ENCODE measurements at regions not wholly inside any gene's neighbourhood (a gene's known extent, or its start where the extent isn't known, plus 50 kb on each side); places are given as distances from the start of the nearest gene placed in this dataset.

DNA sequence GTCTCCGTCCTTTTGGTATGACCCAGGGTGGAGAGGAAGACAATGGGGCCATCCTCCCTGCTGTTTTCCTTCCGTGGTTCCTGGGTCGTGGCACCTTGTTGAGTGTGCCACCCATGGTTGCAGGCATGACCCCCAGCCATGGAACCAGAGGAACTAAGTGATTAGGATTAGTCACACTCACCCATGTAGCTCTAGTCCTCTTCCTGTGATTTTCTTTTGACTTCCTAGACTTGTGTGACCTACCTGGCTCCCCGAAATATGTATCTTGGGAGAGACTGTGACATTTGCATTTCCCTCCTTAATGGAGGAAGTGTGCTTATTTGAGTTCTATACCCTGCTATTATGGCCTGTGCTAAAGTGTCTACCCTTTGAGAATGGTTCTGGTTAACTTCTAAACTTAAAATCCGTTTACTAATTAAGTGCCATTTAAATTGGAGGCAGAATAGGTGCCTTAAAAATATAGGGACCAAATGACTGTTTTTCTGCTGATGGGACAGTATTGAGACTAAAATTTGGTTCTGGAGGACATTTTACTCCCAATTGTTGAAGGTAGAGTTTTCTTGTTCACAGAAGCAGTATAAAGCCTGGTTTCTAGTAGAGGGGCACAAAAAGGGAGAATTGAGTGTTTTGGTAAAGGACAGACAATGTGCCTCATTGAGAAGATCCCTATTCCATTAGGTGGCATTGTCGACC is 545.6 kb downstream of the HDGFL1 start:
- no peaks in the 10 kb centered on the region for H3K79me2 ChIP-seq (ENCODE audit: insufficient read depth, low read length)
- peaks cover 0 to 8% of the 10 kb centered on the region in 2 experiments; a peak in 1 of 4 replicates for H3K9me3 ChIP-seq (ENCODE audit: control insufficient read depth in 1 of 2, insufficient read depth in 1 of 2, low read depth in 1 of 2, low read length in 2 of 2)
- RAD21 ChIA-PET (ENCODE audit: low non-redundant PET in 1 of 2, low total read pairs in 2 of 2, uncharacterized antibody in 2 of 2, unreplicated experiment in 2 of 2): no interaction called here
- POLR2A ChIA-PET: no interaction called here
- no peak overlapping the region for H3K9ac ChIP-seq (ENCODE audit: low read length)
- CTCF ChIA-PET: no interaction called here
- ATAC-seq: no peak
- no peaks in the 10 kb centered on the region for H3K9me2 ChIP-seq (ENCODE audit: insufficient read depth)
- H4K20me1 ChIP-seq (ENCODE audit: insufficient read depth): no peaks in the 10 kb centered on the region
- intact Hi-C loops (cut with micrococcal nuclease): no loop called here
- DNase-seq (ENCODE audit: low read depth, low spot score): no peak
- no peak overlapping the region for H3K4me3 ChIP-seq (replicated peaks in 1 of 2; ENCODE audit: low read depth in 1 of 2, low read length in 2 of 2)
- H3K36me3 ChIP-seq (ENCODE audit: control insufficient read depth in 1 of 2, insufficient read depth in 2 of 2, low read length in 2 of 2): no peaks in the 10 kb centered on the region
- H3K27ac ChIP-seq (ENCODE audit: low read depth, low read length): no peak overlapping the region
- H3K27me3 ChIP-seq (ENCODE audit: insufficient read depth, low read length): no peaks in the 10 kb centered on the region
- no TSS peak for BruUV-seq (replicated peaks)
- H2AFZ ChIP-seq (ENCODE audit: low read depth, low read length, poor library complexity, severe bottlenecking): no peak overlapping the region
- H3K4me2 ChIP-seq (ENCODE audit: low read length): no peak overlapping the region
- no peak for TF ChIP-seq YY1 (IDR thresholded peaks at IDR 0.05; ENCODE audit: extremely low read depth, insufficient replicate concordance, low read depth, low read length)
- no peak for TF ChIP-seq EZH2 (IDR thresholded peaks at IDR 0.05)
- no peak for TF ChIP-seq SIN3A (IDR thresholded peaks at IDR 0.05; ENCODE audit: low read depth)
- no peaks in the 10 kb centered on the region for H3K4me1 ChIP-seq (ENCODE audit: control insufficient read depth in 1 of 2, insufficient read depth in 2 of 2, low read length in 2 of 2)

DNA sequence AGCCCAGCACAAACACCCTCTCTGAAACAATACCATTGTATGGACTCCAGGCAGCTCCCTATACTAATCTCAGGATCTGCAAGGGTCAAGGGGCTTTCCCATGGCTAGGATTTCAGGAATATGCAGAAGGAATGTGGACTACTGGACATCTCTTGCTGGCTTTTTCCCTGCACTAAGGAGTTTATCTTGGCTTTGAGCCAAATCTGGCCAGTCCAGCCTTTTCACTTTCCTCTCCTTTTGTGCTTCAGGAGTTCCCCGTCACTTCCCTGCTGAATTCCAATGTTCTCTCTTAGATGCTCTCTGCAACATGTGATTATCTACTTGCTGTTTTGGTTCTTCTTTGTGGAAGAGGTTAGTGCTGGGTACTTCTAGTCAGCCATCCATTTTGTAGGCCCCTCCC is 568.2 kb downstream of the HDGFL1 start:
- no peak for TF ChIP-seq SRF (IDR thresholded peaks at IDR 0.05; ENCODE audit: low read depth)
- TF ChIP-seq SIN3A (IDR thresholded peaks at IDR 0.05; ENCODE audit: low read depth): no peak
- no peak for ATAC-seq

More for the DNA sequence above, 568.2 kb downstream of the HDGFL1 start:
- Histone ChIP-seq H4K20me1 (ENCODE audit: insufficient read depth) (no peaks in the 10 kb centered on the region), H3K79me2 (ENCODE audit: insufficient read depth, low read length) (no peaks in the 10 kb centered on the region), H3K4me2 (ENCODE audit: low read length) (no peak overlapping the region), H3K9me3 (ENCODE audit: control insufficient read depth in 1 of 2, insufficient read depth in 1 of 2, low read depth in 1 of 2, low read length in 2 of 2) (peaks cover 0 to 4% of the 10 kb centered on the region in 2 experiments; a peak in 2 of 4 replicates), H3K36me3 (ENCODE audit: control insufficient read depth in 1 of 2, insufficient read depth in 2 of 2, low read length in 2 of 2) (no peaks in the 10 kb centered on the region), H3K27ac (ENCODE audit: low read depth, low read length) (no peak overlapping the region), H3K4me1 (ENCODE audit: control insufficient read depth in 1 of 2, insufficient read depth in 2 of 2, low read length in 2 of 2) (no peaks in the 10 kb centered on the region), H3K27me3 (ENCODE audit: insufficient read depth, low read length) (no peaks in the 10 kb centered on the region), H2AFZ (ENCODE audit: low read depth, low read length, poor library complexity, severe bottlenecking) (no peak overlapping the region), H3K9me2 (ENCODE audit: insufficient read depth) (no peaks in the 10 kb centered on the region), H3K9ac (ENCODE audit: low read length) (no peak overlapping the region), H3K4me3 (replicated peaks in 1 of 2; ENCODE audit: low read depth in 1 of 2, low read length in 2 of 2) (no peak overlapping the region)
- CTCF ChIA-PET: no interaction called here
- POLR2A ChIA-PET: no interaction called here
- no peak for DNase-seq (ENCODE audit: low read depth, low spot score)
- RAD21 ChIA-PET (ENCODE audit: low non-redundant PET in 1 of 2, low total read pairs in 2 of 2, uncharacterized antibody in 2 of 2, unreplicated experiment in 2 of 2): no interaction called here
- intact Hi-C loops (cut with micrococcal nuclease): no loop called here
- BruUV-seq (replicated peaks): no TSS peak
